ENCODE measurements at regions not wholly inside any gene's neighbourhood (a gene's known extent, or its start where the extent isn't known, plus 50 kb on each side); places are given as distances from the start of the nearest gene placed in this dataset.

DNA sequence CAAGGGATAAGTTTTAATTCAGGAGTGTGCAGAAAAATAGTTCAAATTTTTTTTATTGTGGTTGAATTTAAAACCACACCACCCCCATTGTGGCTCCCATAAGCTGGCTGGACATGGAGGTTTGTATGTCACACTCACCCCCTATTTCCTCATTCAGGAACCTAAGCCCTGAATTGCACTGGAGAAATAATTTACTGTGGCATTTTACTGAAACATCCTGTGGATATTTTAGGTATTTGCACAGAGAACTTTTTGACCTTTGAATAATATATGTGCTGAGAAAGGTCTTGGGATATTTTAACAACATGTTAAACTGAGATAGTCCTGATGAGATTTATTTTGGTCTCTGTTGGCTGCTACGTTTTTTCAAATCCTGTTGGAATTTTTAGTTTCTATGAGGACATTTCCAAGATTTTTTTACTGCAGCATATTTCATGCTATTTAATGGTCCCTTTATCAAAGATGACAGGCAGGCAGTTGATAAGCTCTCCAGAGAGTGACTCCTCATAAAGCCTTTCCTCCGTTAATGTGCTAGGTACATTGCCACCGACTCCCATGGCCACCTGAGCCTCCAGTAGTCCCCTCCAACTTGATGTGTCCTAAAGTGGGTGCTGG, 51.2 kb upstream of the PALM2AKAP2 start:
- DNase-seq (ENCODE audit: low read depth in 4 of 4, low spot score in 2 of 4): no peak

DNA sequence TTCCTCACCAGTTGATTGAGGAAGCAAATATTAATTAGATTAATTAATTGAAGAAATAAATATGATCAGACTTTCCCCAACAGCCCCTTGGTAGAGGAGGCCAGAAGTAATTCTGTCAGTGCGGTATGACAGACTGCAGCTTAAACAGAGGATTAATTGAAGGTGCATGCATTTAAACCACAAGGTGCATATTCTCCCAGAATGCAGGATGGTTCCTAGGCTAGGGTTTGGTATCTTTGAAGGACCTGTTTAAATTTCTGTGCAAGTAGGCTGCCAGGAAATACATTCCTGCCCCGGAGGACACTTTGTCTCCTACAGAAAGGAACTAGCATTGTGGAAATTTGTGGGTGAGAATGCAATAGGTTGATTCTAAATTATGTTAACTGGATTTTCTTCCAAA, 50.5 kb upstream of the PALM2AKAP2 start:
- DNase-seq (ENCODE audit: low read depth in 4 of 4, low spot score in 2 of 4): no peak
